ENCODE measurements at regions not wholly inside any gene's neighbourhood (a gene's known extent, or its start where the extent isn't known, plus 50 kb on each side); places are given as distances from the start of the nearest gene placed in this dataset.
"Not testable (repeated sequence)": the region's sequence is repeated elsewhere in the genome, so short reads cannot be mapped to it uniquely, and the experiment has no call there.

DNA sequence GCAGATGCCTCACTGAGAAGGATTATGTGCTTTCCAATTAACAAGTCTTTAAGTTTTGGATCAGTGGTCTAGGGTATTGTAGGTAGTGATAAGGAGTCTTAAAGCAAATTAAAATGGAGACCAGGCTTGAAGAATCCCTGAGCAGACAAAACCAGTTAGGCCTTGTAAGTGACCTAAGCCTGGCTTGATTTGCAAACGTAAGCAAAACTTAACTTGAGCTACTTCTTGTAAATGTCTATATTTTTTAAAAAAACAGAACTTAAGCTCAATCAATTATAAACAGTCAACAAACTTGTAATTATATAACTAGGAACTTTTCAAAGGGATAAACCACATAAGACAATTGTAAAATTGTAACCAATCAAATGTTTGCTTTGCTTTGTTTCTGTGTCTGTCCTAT, 72.7 kb upstream of the NALF2 start:
- no peak for DNase-seq

DNA sequence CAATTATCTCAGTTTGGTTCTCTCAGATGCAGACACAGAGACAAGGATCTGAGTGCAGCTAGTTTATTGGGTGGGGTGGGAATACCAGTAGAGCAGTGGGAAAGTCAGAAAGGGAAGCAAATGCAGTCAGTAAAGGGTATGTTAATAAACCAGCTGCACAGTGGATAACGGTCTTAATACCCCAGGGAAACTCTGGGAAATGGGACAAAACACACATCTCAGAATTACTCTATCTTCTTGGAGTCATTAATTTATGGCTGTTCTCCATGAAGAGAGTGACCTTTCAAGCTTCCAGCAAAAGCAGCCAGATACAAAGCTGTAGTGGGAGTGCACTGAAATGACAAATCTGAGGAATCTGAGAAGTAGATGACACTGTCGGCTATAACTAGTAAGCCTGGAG, 73.3 kb upstream of the NALF2 start:
- no peak for DNase-seq

GRCh38 chrX:69429339-69430015, 74.6 kb upstream of the NALF2 start:
- DNase-seq, result no peak

DNA sequence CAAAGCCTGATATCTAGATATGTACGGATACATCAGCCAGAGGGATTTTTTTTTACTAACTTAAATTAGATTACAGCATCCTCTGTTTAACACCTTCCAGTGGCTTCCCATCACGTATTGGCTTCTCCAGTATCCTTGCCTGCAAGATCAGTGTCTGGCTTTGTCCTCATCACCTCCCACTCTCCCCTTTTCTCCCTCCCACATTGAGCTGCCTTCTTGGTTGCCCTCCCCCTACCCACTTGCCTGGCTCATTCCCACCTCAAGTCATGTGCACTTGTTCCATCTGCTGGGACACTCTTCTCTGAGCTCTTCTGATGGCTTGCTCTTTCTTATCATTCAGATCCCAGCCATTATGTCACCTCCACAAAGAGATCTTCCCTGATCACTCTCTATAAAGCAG, 75.9 kb upstream of the NALF2 start:
- no peak for DNase-seq

GRCh38 chrX:69424910-69425309, 79.2 kb upstream of the NALF2 start:
- DNase-seq, result no peak

- no peak for DNase-seq
Measured at GRCh38 chrX:69424161-69424560, 80.0 kb upstream of the NALF2 start.

DNA sequence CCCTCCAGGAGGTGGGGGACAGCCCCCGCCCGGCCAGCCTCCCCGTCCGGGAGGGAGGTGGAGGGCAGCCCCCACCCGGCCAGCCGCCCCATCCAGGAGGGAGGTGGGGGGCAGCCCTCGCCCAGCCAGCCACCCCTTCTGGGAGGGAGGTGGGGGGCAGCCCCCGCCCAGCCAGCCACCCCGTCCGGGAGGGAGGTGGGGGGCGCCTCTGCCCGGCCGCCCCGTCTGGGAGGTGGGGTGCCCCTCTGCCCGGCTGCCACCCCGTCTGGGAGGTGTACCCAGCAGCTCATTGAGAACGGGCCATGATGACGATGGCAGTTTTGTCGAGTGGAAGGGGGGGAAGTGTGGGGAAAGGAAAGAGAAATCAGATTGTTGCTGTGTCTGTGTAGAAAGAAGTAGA, 81.9 kb upstream of the NALF2 start:
- not testable (repeated sequence) for DNase-seq

GRCh38 chrX:69415698-69416097, 88.4 kb upstream of the NALF2 start:
- DNase-seq, result no peak

DNA sequence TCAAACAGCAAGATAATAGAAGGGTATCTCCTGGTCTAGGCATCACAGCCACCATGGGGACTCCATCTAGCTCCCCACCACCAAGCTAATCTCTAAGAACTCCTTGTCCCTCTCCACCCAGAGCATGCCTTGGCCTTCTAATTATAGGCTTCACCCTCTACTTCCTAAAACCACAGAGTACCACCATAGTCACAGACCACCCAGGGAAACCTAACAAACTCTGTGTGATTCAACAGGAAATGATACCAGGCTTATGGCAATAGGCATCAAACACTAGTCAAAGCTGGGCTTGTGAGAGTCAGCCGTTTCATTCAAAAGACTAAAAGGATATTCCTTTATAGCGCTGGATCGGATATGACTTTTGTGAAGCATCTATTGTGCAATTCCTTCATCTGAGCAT, 91.5 kb upstream of the NALF2 start:
- no peak for DNase-seq

DNA sequence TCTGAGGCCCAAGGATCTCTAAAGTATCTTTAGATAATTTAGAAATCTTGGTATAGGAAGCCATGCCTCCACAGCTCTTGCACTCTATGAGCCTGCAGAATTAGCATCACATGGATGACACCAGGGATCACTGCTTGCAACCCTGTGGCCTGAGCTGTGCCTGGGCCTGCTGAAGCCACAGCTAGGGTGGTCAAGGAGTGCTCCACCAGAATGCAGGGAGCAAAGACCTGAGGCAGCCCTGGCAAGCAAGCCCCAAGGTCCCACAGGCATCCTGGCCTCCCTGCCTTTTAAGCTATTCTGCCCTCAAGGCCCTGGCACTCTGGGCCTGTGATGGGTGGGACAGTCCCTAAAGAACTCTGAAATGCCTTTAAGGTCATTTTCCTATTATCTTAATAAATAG, 105.2 kb upstream of the NALF2 start:
- DNase-seq, result no peak

GRCh38 chrX:69396916-69397315, 107.2 kb upstream of the NALF2 start:
- DNase-seq, result no peak

- DNase-seq, result no peak
Measured at GRCh38 chrX:69395306-69395705, 108.8 kb upstream of the NALF2 start.

DNA sequence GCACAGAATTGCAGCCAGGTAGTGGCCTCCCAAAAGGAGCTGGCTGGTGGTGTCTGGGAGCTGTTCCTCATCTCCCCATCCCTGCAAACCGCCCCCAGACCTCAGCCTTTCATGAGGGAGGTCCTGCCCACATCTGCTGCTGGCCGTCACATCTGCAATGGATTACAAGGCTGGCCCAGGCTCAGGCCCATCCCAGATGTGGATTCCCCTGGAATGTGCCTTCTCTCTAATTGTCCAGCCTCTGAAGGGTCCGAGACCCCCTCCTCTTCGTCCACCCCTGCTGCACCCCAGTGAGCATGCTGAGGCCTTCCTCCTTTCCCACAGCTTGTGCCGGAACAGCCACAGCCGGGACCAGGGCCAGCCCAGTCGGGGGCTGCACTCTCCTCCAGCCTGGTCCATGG, 115.0 kb upstream of the NALF2 start:
- no peak for DNase-seq

DNA sequence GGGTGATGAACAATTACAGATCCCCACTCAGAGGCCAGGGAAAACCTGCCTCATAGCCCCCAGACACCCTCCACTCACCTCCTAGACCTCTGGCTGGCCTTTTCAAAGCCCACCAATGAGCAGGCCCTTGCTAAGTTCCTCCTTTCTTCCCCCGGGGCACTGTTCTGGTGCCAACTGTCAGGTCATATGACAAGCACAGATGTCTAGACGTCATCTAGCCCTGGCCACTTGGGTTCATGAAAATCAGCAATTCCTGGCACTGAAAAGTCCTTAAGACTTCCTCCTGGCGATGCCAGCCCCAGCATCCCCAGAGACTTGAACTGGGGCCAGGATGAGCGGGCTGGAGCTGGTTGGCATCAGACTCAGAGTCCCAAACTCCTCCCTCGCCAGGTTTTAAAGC, 115.6 kb upstream of the NALF2 start:
- no peak for DNase-seq

DNA sequence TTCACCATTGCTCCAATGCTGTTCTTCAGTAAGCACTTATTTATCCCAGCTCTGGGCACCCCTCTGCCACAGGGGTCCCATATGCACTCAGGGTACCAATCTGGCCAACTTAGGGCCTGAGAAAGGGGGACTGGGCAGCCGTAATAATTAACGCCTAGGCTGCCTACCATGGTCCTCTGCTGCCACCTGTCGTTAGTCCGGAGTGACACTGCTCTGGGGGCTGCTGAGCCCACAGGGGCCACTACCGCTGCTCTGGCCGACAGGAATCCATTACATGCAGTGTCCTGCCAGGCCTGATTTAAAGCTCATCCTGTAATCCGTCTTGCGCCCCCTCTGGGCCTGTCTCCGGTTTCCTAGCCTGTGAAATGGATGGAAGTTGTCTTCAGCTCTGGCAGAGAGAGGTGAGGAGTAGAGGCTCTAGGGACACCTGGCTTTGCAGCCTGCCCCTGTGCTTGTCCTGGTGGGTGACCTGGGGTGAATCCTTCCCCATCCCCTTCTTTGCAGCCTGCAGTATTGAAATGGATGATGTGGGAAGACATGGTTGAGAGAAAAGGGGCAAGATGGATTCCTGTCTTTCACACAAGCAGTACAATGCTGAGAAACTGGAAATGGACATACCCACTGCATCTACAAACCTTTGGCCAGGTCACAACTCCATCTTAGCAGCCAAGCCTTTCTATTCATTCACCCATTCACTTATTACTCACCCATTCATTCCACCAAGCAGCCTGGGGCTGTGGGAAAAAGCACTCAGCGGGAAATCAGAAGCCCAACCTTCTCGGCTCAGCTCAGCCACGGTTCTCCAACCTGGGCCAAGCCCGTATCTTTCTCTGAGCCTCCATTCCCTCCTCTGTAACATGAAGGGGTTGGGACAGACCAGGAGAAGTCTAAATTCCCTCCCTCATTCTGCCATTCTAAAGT, 116.3 kb upstream of the NALF2 start:
- DNase-seq, result peak; percentile 19

DNA sequence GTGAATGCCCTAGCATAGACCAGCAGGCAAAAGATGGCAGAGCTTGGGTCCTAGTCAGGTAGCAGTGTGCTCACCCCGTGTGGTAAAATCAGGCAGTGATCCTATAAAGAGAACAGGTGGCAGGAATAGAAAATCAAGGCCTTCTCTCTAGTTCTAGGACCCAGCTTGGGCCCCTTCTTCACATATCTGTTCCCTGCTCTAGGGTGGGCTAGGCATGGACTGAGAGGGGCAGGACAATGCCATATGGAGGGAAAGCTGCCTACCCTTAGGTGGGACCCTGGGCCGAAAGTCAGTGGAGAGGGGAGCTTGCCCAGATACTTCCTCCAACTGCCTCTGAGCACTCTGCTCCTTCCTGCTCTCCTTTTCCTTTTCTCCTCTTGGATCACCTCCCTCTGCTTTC, 117.4 kb upstream of the NALF2 start:
- no peak for DNase-seq

GRCh38 chrX:69379412-69379811, 124.7 kb upstream of the NALF2 start:
- DNase-seq, result no peak

DNA sequence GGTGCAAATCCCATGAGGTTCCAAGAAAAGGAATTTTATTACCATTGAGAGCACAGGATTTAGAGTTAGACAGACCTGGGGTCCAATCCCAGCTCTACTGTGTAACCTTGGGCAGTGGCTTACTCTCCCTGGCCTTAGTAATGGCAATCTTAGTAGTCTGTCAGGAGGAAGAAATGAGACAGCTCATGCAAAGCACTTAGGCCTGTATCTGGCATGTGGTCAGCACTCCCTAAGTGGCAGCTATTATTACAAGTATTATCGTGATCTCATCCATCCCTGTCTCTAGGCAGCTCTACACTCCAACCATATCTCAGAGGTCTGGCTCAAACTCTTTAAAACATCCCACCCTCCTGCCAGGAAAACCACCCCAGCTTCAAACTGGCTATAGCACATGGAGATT, 129.6 kb upstream of the NALF2 start:
- DNase-seq, result no peak

DNA sequence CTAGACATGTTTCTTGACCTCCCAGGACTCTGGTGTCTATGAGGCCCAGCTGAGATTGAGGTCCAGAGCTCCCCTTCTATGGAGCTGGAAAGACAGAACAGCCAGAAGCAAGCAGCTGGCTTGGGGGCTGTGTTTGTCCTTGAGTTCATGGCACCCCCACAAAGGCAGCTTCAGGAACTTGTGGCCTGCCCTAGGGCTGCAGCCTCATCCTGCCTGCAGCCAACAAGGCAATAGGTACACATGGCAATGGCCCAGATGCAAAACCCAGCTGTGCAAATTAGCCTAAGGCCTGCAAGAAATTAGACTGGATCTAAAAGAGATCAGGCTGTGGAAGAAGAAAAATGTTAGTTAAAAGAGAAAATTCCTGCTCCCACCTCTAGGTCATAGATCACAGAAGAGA, 131.7 kb upstream of the NALF2 start:
- DNase-seq, result no peak

DNA sequence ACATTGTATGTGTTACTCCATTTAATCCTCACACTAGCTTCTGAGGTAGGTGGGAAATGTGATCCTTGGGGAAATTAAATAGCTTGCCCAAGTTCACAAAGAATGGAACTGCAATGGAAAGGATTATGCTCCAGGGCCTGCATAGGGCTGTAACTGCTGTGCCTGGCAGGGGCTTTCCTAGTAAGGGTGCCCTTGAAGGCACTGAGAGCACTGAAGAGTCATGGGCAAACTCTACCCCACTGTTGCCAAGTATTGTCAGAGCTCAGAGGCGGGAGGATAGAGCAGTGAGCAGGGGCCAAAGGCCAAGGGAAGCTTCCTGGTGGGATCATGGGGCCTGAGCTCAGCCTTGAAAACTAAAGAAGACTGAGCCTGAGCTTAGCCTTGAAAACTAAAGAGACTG, 133.0 kb upstream of the NALF2 start:
- DNase-seq, result no peak

- no peak for DNase-seq
Measured at GRCh38 chrX:69369999-69370398, 134.1 kb upstream of the NALF2 start.

DNA sequence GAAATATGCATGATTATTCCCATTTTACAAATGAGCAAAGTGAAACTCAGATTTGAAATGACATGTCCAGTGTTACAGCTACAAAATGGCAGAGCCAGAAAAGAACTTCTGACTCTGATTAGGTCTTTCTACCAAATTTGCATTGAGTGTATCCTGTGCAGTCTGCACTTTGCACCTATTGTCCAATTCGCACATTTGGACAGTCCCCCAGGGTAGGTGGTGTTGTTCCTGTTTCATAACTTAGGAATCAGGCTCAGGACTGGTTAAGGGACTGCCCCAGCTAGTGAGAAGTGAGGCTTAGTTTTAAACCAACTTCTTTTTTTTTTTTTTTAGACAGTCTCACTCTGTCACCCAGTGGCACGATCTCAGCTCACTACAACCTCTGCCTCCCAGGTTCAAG, 137.9 kb upstream of the NALF2 start:
- DNase-seq, result no peak

DNA sequence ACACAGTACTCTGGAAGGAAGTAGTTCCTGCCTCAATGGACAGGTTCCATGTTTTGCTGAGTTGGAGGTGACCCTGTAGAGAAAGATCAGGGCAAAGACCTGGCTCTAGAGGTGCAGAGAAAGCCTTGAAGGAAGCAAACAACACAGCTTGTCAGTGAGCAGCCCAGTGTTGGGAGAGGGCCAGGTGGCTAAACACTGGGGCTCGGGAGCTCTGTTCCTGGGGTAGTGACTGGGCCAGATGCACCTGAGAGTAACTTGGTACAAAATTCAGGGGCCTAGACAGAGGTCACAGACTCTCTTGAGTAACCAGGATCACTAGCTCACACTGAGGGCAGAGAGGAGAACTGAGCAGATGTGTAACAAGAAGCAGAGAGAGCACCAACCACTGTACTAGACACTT, 138.4 kb upstream of the NALF2 start:
- no peak for DNase-seq

- no peak for DNase-seq
Measured at GRCh38 chrX:69365349-69365748, 138.8 kb upstream of the NALF2 start.

GRCh38 chrX:69362856-69363255, 141.3 kb upstream of the NALF2 start:
- no peak for DNase-seq
